ENCODE measurements at regions not wholly inside any gene's neighbourhood (a gene's known extent, or its start where the extent isn't known, plus 50 kb on each side); places are given as distances from the start of the nearest gene placed in this dataset.

GRCh38 chr5:21694567-21694966 lies 1158.6 kb downstream of the CDH12 start:
- ATAC-seq (no peak), DNase-seq (ENCODE audit: missing footprints) (no peak)
- intact Hi-C loops (cut with DNase I) = no loop called here

GRCh38 chr5:21693591-21693990 lies 1159.6 kb downstream of the CDH12 start:
- intact Hi-C loops (cut with DNase I) = no loop called here
- ATAC-seq (no peak), DNase-seq (ENCODE audit: missing footprints) (no peak)

GRCh38 chr5:21689587-21689986 lies 1163.6 kb downstream of the CDH12 start:
- DNase-seq (ENCODE audit: missing footprints) (no peak), ATAC-seq (no peak)
- intact Hi-C loops (cut with DNase I) = no loop called here

GRCh38 chr5:21688655-21689054 lies 1164.5 kb downstream of the CDH12 start:
- DNase-seq (ENCODE audit: missing footprints) = no peak
- ATAC-seq = no peak
- intact Hi-C loops (cut with DNase I) = no loop called here

- DNase-seq (ENCODE audit: missing footprints) (no peak), ATAC-seq (no peak)
- intact Hi-C loops (cut with DNase I) = no loop called here
Observed at GRCh38 chr5:21687621-21688020, 1165.5 kb downstream of the CDH12 start.

GRCh38 chr5:21686706-21687105 lies 1166.4 kb downstream of the CDH12 start:
- intact Hi-C loops (cut with DNase I) = no loop called here
- DNase-seq (ENCODE audit: missing footprints) (no peak), ATAC-seq (no peak)

- ATAC-seq = no peak
- DNase-seq (ENCODE audit: missing footprints) = no peak
- intact Hi-C loops (cut with DNase I) = no loop called here
Observed at GRCh38 chr5:21685522-21685921, 1167.6 kb downstream of the CDH12 start.

- intact Hi-C loops (cut with DNase I) = no loop called here
- DNase-seq (ENCODE audit: missing footprints) = no peak
- ATAC-seq = no peak
Observed at GRCh38 chr5:21684992-21685391, 1168.2 kb downstream of the CDH12 start.

- DNase-seq (ENCODE audit: missing footprints) (no peak), ATAC-seq (no peak)
- intact Hi-C loops (cut with DNase I) = no loop called here
Observed at GRCh38 chr5:21681911-21682310, 1171.2 kb downstream of the CDH12 start.

GRCh38 chr5:21680641-21681040 lies 1172.5 kb downstream of the CDH12 start:
- DNase-seq (ENCODE audit: missing footprints) (no peak), ATAC-seq (no peak)
- intact Hi-C loops (cut with DNase I) = no loop called here

- DNase-seq (ENCODE audit: missing footprints) (no peak), ATAC-seq (no peak)
- intact Hi-C loops (cut with DNase I) = no loop called here
Observed at GRCh38 chr5:21680196-21680595, 1172.9 kb downstream of the CDH12 start.

GRCh38 chr5:21678526-21678925 lies 1174.6 kb downstream of the CDH12 start:
- intact Hi-C loops (cut with DNase I) = no loop called here
- ATAC-seq = no peak

GRCh38 chr5:21672911-21673310 lies 1180.2 kb downstream of the CDH12 start:
- intact Hi-C loops (cut with DNase I) = no loop called here
- ATAC-seq (no peak), DNase-seq (ENCODE audit: missing footprints) (no peak)

More at GRCh38 chr5:21678526-21678925, 1174.6 kb downstream of the CDH12 start:
- no peak for DNase-seq (ENCODE audit: missing footprints)

GRCh38 chr5:21672360-21672759 lies 1180.8 kb downstream of the CDH12 start:
- ATAC-seq = no peak
- intact Hi-C loops (cut with DNase I) = no loop called here
- no peak for DNase-seq (ENCODE audit: missing footprints)

- ATAC-seq (no peak), DNase-seq (ENCODE audit: missing footprints) (no peak)
- intact Hi-C loops (cut with DNase I) = no loop called here
Observed at GRCh38 chr5:21665524-21665923, 1187.6 kb downstream of the CDH12 start.

- DNase-seq (ENCODE audit: missing footprints) = no peak
- intact Hi-C loops (cut with DNase I) = no loop called here
- no peak for ATAC-seq
Observed at GRCh38 chr5:21663082-21663481, 1190.1 kb downstream of the CDH12 start.

GRCh38 chr5:21661184-21661583 lies 1192.0 kb downstream of the CDH12 start:
- ATAC-seq (no peak), DNase-seq (ENCODE audit: missing footprints) (no peak)
- intact Hi-C loops (cut with DNase I) = no loop called here

- no peak for DNase-seq (ENCODE audit: missing footprints)
Observed at GRCh38 chr5:21654556-21654955, 1198.6 kb downstream of the CDH12 start.

GRCh38 chr5:21649969-21650368 lies 1203.2 kb downstream of the CDH12 start:
- no peak for ATAC-seq
- no peak for DNase-seq (ENCODE audit: missing footprints)
- intact Hi-C loops (cut with DNase I) = no loop called here

More at GRCh38 chr5:21654556-21654955, 1198.6 kb downstream of the CDH12 start:
- ATAC-seq = no peak
- intact Hi-C loops (cut with DNase I) = no loop called here

- ATAC-seq (no peak), DNase-seq (ENCODE audit: missing footprints) (no peak)
- intact Hi-C loops (cut with DNase I) = no loop called here
Observed at GRCh38 chr5:21646469-21646868, 1206.7 kb downstream of the CDH12 start.

- no peak for ATAC-seq
- DNase-seq (ENCODE audit: missing footprints) = no peak
- intact Hi-C loops (cut with DNase I) = no loop called here
Observed at GRCh38 chr5:21644032-21644431, 1209.1 kb downstream of the CDH12 start.

GRCh38 chr5:21642312-21642711 lies 1210.8 kb downstream of the CDH12 start:
- DNase-seq (ENCODE audit: missing footprints) = no peak
- no peak for ATAC-seq
- intact Hi-C loops (cut with DNase I) = no loop called here

Data from Right ventricle myocardium inferior (tissue), 1 donor.